ENCODE measurements at regions not wholly inside any gene's neighbourhood (a gene's known extent, or its start where the extent isn't known, plus 50 kb on each side); places are given as distances from the start of the nearest gene placed in this dataset.

- Histone ChIP-seq H3K36me3 (no peaks in the 10 kb centered on the region), H3K9me3 (no peaks in the 10 kb centered on the region), H3K4me1 (no peaks in the 10 kb centered on the region), H3K27ac (no peak overlapping the region), H3K4me3 (no peak overlapping the region), H3K27me3 (no peaks in the 10 kb centered on the region)
- FAIRE-seq (no peak), ATAC-seq (no peak), DNase-seq (no peak)
- 57 to 65% methylated on average over 3 of the region's 3 CpGs for whole genome bisulfite sequencing, 2 donors
- no peak for TF ChIP-seq CTCF (IDR thresholded peaks at IDR 0.05)
- intact Hi-C loops (cut with DNase I): no loop called here
These were observed 375.9 kb upstream of the SOX5 start for GRCh38 chr12:24325331-24325730.

GRCh38 chr12:24307716-24308335 lies 358.4 kb upstream of the SOX5 start:
- Histone ChIP-seq H3K27me3 (no peaks in the 10 kb centered on the region), H3K9me3 (no peaks in the 10 kb centered on the region), H3K27ac (no peak overlapping the region), H3K4me3 (no peak overlapping the region), H3K4me1 (no peaks in the 10 kb centered on the region), H3K36me3 (no peaks in the 10 kb centered on the region)
- DNase-seq (no peak), ATAC-seq (no peak), FAIRE-seq (no peak)
- intact Hi-C loops (cut with DNase I): no loop called here
- 67 to 69% methylated on average over 6 of the region's 6 CpGs for WGBS, 2 donors
- TF ChIP-seq CTCF (IDR thresholded peaks at IDR 0.05): no peak

GRCh38 chr12:24307153-24307552 lies 357.7 kb upstream of the SOX5 start:
- H3K9me3 ChIP-seq: no peaks in the 10 kb centered on the region
- no peak overlapping the region for H3K4me3 ChIP-seq
- intact Hi-C loops (cut with DNase I): no loop called here
- no peak for TF ChIP-seq CTCF (IDR thresholded peaks at IDR 0.05)
- no peak for ATAC-seq
- no peak for FAIRE-seq
- no peaks in the 10 kb centered on the region for H3K36me3 ChIP-seq
- no peak overlapping the region for H3K27ac ChIP-seq
- H3K27me3 ChIP-seq: no peaks in the 10 kb centered on the region
- H3K4me1 ChIP-seq: no peaks in the 10 kb centered on the region
- WGBS, 2 donors: 51 to 74% methylated on average over 2 to 3 of the region's 3 CpGs
- no peak for DNase-seq

- DNase-seq: no peak
- intact Hi-C loops (cut with DNase I): no loop called here
These were observed 356.5 kb upstream of the SOX5 start for GRCh38 chr12:24306001-24306400.

More at GRCh38 chr12:24306001-24306400, 356.5 kb upstream of the SOX5 start:
- no peak for TF ChIP-seq CTCF (IDR thresholded peaks at IDR 0.05)
- H3K9me3 ChIP-seq: no peaks in the 10 kb centered on the region
- H3K27ac ChIP-seq: no peak overlapping the region
- no peak overlapping the region for H3K4me3 ChIP-seq
- no peaks in the 10 kb centered on the region for H3K4me1 ChIP-seq
- H3K36me3 ChIP-seq: no peaks in the 10 kb centered on the region
- H3K27me3 ChIP-seq: no peaks in the 10 kb centered on the region
- ATAC-seq (no peak), FAIRE-seq (no peak)
- WGBS, 2 donors: 63 to 70% methylated on average over 6 of the region's 6 CpGs

Data from pancreas (tissue), 10 donors.